ENCODE measurements at regions not wholly inside any gene's neighbourhood (a gene's known extent, or its start where the extent isn't known, plus 50 kb on each side); places are given as distances from the start of the nearest gene placed in this dataset.

DNA sequence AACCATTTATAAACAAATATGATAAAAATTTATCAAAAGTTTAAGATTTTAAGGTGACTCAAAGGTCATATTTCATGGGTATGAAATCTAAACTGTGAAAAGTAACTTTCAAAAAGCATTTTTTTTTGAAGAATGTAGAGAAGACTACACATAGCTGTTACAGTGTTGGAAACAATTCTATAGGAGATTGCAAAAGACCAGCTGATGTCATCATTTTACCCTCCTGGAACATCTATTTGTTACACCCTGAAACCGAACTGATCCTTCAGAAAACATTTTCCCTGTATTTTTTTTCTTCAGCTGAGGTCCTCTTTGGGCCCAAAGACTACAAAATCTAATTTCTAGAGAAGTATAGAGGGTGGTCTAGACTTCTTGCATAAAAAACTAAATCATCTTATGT, 297.5 kb upstream of the FERMT1 start:
- Histone ChIP-seq H3K27ac (ENCODE audit: low read depth, low read length, severe bottlenecking) (no peak overlapping the region), H3K36me3 (ENCODE audit: control insufficient read depth, insufficient read depth, low read length) (no peaks in the 10 kb centered on the region), H3K4me3 (ENCODE audit: extremely low read depth, insufficient read depth, low read length, poor library complexity, severe bottlenecking) (no peak overlapping the region), H3K9me3 (ENCODE audit: control insufficient read depth, low read length) (no peaks in the 10 kb centered on the region), H3K4me1 (ENCODE audit: control insufficient read depth, insufficient read depth, low read length, poor library complexity, severe bottlenecking) (no peaks in the 10 kb centered on the region)
- no CpG with 5 or more reads among the region's 1 CpG for WGBS, 2 experiments (ENCODE audit: insufficient coverage in 2 of 2)

DNA sequence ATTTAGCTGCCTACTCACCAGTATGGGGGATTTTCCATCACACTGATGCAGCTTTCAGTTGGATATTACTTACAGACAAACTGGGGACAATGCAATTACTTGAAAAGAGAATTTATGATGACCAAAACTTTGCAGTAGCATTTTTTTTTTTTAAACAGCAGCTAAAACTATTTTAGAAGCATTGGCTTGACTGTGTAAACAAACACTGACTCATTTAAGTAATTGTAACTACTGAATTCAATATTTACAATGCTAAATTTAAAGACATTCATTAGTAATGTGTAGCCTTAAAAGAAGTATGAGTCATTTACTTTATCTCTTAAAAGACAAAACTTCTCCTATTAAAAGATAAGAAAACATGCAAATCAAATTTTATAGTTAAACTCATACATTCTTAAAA, 295.9 kb upstream of the FERMT1 start:
- no peak overlapping the region for H3K27ac ChIP-seq (ENCODE audit: low read depth, low read length, severe bottlenecking)
- no peaks in the 10 kb centered on the region for H3K9me3 ChIP-seq (ENCODE audit: control insufficient read depth, low read length)
- H3K4me1 ChIP-seq (ENCODE audit: control insufficient read depth, insufficient read depth, low read length, poor library complexity, severe bottlenecking), result no peaks in the 10 kb centered on the region
- no peaks in the 10 kb centered on the region for H3K36me3 ChIP-seq (ENCODE audit: control insufficient read depth, insufficient read depth, low read length)
- H3K4me3 ChIP-seq (ENCODE audit: extremely low read depth, insufficient read depth, low read length, poor library complexity, severe bottlenecking), result no peak overlapping the region

DNA sequence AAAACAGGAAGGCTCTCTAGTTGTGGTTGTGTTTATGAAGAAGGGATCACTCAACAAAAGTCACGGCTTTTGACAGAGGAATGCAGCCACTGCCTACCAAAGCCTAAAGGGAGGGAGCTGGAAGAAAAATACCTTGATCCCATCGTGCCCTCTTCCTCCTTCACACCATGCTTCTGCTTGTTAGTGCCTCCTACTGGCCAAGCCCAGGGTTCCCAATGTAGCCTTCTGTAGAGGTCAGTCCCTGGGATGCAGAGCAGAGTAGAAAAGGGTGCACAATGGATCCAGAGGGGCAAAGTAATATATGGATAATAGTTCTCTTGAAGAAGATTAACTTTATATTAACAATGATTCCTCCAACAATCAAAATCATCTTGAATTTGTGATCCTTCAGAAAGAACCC, 293.5 kb upstream of the FERMT1 start:
- 100% methylated on average over 1 of the region's 2 CpGs; no CpG with 5 or more reads in 1 of the 2 experiments for WGBS, 2 experiments (ENCODE audit: insufficient coverage in 2 of 2)
- no peak overlapping the region for H3K4me3 ChIP-seq (ENCODE audit: extremely low read depth, insufficient read depth, low read length, poor library complexity, severe bottlenecking)
- H3K36me3 ChIP-seq (ENCODE audit: control insufficient read depth, insufficient read depth, low read length), result no peaks in the 10 kb centered on the region
- no peaks in the 10 kb centered on the region for H3K4me1 ChIP-seq (ENCODE audit: control insufficient read depth, insufficient read depth, low read length, poor library complexity, severe bottlenecking)
- no peaks in the 10 kb centered on the region for H3K9me3 ChIP-seq (ENCODE audit: control insufficient read depth, low read length)
- H3K27ac ChIP-seq (ENCODE audit: low read depth, low read length, severe bottlenecking), result no peak overlapping the region

DNA sequence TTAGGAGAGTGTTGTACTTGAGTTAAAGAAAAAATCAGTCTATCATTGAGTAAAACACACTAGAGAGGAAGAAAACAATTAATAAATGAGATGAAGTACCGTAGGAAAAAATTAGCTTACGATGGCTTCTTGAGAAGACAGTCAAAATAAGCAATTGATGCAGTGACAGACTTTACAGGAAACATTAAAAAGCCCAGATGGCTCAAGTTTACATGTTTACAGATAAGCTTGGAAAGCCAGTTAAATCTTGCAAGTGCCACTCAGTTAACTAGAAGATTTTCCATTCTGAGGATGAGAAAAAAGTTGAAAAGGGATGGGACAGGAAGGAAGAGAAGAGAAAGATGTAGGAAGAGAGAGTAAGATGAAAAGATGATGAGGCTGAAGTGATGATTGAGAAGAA, 288.8 kb upstream of the FERMT1 start:
- H3K27ac ChIP-seq (ENCODE audit: low read depth, low read length, severe bottlenecking), result no peak overlapping the region
- H3K4me3 ChIP-seq (ENCODE audit: extremely low read depth, insufficient read depth, low read length, poor library complexity, severe bottlenecking), result no peak overlapping the region
- H3K4me1 ChIP-seq (ENCODE audit: control insufficient read depth, insufficient read depth, low read length, poor library complexity, severe bottlenecking), result no peaks in the 10 kb centered on the region
- no peaks in the 10 kb centered on the region for H3K9me3 ChIP-seq (ENCODE audit: control insufficient read depth, low read length)
- WGBS, 2 experiments (ENCODE audit: insufficient coverage in 2 of 2), result 76 to 83% methylated on average over 2 of the region's 2 CpGs
- no peaks in the 10 kb centered on the region for H3K36me3 ChIP-seq (ENCODE audit: control insufficient read depth, insufficient read depth, low read length)

DNA sequence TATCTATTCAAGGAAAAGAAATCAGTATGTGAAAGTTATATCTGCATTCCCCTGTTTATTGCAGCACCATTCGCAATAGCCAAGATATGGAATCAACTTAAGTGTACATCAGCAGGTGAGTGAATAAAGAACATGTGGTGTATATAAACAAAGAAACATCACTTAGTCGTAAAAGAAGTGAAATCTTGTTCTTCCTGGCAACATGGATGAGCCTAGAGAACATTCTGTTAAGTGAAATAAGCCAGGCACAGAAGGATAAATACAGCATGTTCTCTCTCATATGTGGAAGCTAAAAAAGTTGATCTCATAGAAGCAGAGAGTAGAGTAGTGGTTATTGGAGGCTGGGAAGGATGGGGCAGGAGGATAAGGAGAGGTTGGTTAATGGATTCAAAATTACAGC, 287.9 kb upstream of the FERMT1 start:
- WGBS, 2 experiments (ENCODE audit: insufficient coverage in 2 of 2), result 82 to 90% methylated on average over 1 of the region's 2 CpGs
- Histone ChIP-seq H3K27ac (ENCODE audit: low read depth, low read length, severe bottlenecking) (no peak overlapping the region), H3K4me1 (ENCODE audit: control insufficient read depth, insufficient read depth, low read length, poor library complexity, severe bottlenecking) (no peaks in the 10 kb centered on the region), H3K9me3 (ENCODE audit: control insufficient read depth, low read length) (no peaks in the 10 kb centered on the region), H3K36me3 (ENCODE audit: control insufficient read depth, insufficient read depth, low read length) (no peaks in the 10 kb centered on the region), H3K4me3 (ENCODE audit: extremely low read depth, insufficient read depth, low read length, poor library complexity, severe bottlenecking) (no peak overlapping the region)

DNA sequence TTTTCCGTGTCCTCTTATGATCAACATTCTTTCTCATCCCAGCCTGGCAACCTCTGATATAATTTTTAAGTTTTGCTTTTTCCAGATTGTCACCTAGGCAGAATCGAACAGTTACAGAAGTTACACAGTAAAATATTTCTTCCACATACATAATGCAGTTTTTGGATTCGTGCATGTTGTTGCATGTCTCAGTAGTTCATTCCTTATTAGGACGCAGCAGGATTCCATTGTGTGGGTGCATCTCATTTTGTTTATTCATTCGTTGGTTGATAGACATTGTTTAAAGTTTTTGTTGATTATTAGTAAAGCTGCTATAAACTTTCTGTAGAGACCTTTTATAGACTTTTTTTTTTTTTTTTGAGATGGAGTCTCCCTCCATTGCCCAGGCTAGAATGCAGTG, 284.3 kb upstream of the FERMT1 start:
- H3K4me3 ChIP-seq (ENCODE audit: extremely low read depth, insufficient read depth, low read length, poor library complexity, severe bottlenecking), result no peak overlapping the region
- no peaks in the 10 kb centered on the region for H3K36me3 ChIP-seq (ENCODE audit: control insufficient read depth, insufficient read depth, low read length)
- H3K27ac ChIP-seq (ENCODE audit: low read depth, low read length, severe bottlenecking), result no peak overlapping the region
- H3K9me3 ChIP-seq (ENCODE audit: control insufficient read depth, low read length), result no peaks in the 10 kb centered on the region
- no peaks in the 10 kb centered on the region for H3K4me1 ChIP-seq (ENCODE audit: control insufficient read depth, insufficient read depth, low read length, poor library complexity, severe bottlenecking)
- WGBS, 2 experiments (ENCODE audit: insufficient coverage in 2 of 2), result 82 to 100% methylated on average over 2 to 5 of the region's 5 CpGs

DNA sequence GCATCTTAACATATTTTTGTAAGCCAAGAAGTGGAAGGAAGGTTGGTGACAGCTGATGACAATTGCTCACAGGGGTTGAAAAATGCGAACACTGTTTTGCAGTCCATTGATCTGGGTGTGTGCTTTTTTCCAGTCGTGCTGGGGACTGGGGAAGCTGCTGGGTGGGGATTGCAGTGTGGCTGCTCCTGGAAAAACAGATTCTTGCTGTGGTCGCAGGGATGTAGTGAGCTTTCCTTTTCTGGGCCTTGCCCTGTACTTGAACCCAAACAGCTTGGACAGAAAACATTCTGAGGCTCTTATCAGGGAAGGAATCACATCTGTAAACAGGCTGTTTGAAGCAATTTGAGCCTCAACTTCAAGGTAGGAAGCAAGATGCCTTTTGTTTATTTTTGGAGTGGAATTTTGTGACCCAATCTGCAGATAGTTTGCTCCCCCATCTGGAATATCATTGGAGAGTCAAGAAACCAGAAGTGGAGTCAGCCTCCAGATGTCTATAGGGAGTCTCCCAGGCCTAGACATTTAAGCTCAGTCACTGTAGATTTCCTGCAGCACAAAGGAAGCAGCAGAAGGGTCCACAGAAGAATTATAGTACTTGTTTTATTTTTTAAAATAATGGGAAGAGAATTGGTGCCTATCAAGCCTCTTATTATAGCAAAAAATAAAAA, 279.2 kb upstream of the FERMT1 start:
- Histone ChIP-seq H3K4me3 (ENCODE audit: extremely low read depth, insufficient read depth, low read length, poor library complexity, severe bottlenecking) (no peak overlapping the region), H3K27ac (ENCODE audit: low read depth, low read length, severe bottlenecking) (no peak overlapping the region), H3K9me3 (ENCODE audit: control insufficient read depth, low read length) (no peaks in the 10 kb centered on the region), H3K4me1 (ENCODE audit: control insufficient read depth, insufficient read depth, low read length, poor library complexity, severe bottlenecking) (no peaks in the 10 kb centered on the region), H3K36me3 (ENCODE audit: control insufficient read depth, insufficient read depth, low read length) (no peaks in the 10 kb centered on the region)
- 74 to 84% methylated on average over 3 of the region's 3 CpGs for WGBS, 2 experiments (ENCODE audit: insufficient coverage in 2 of 2)

DNA sequence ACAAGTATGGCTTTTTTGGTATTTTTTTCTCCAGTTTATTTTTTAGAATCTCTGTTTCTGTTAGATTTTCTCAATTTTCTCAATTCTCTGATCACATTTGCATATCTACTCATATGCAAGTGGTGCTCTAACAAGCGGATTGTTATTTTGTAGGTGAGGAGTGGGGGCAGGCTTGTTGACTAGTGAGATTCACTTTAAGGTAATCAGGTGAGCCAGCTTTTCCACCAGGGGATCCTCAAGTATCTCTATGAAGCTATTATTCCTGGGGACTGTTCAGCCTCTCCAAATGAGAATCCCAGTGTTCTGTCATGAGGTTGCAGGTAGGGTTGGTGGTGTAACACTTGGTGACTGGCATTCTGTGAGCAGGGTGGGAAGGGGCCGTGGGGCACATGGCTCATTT, 274.3 kb upstream of the FERMT1 start:
- Histone ChIP-seq H3K4me3 (ENCODE audit: extremely low read depth, insufficient read depth, low read length, poor library complexity, severe bottlenecking) (no peak overlapping the region), H3K27ac (ENCODE audit: low read depth, low read length, severe bottlenecking) (no peak overlapping the region), H3K36me3 (ENCODE audit: control insufficient read depth, insufficient read depth, low read length) (no peaks in the 10 kb centered on the region), H3K9me3 (ENCODE audit: control insufficient read depth, low read length) (no peaks in the 10 kb centered on the region), H3K4me1 (ENCODE audit: control insufficient read depth, insufficient read depth, low read length, poor library complexity, severe bottlenecking) (no peaks in the 10 kb centered on the region)
- WGBS, 2 experiments (ENCODE audit: insufficient coverage in 2 of 2), result 67% methylated on average over 1 of the region's 2 CpGs; no CpG with 5 or more reads in 1 of the 2 experiments

DNA sequence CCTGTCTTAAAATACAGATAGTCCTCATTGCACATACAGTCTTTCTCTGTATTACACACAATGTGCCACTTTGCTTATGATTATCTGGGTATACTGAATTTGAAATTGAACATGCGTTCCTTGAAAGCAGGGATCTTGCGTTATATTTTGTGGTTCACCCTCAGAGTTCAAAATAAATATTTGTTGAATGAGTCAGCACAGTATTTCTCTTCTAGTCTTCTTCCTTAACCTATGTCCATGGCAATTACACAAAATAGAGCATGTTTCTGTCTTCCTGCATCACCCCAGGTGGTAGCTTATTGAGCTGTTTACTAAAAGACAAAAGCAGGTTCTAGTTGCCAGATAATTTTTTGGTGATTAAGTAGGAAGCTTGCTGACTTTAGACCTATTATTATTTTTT, 272.9 kb upstream of the FERMT1 start:
- Histone ChIP-seq H3K27ac (ENCODE audit: low read depth, low read length, severe bottlenecking) (peak overlapping the region; percentile 19), H3K9me3 (ENCODE audit: control insufficient read depth, low read length) (no peaks in the 10 kb centered on the region), H3K36me3 (ENCODE audit: control insufficient read depth, insufficient read depth, low read length) (no peaks in the 10 kb centered on the region), H3K4me3 (ENCODE audit: extremely low read depth, insufficient read depth, low read length, poor library complexity, severe bottlenecking) (no peak overlapping the region), H3K4me1 (ENCODE audit: control insufficient read depth, insufficient read depth, low read length, poor library complexity, severe bottlenecking) (no peaks in the 10 kb centered on the region)
- no CpG with 5 or more reads among the region's 2 CpGs for WGBS, 2 experiments (ENCODE audit: insufficient coverage in 2 of 2)

DNA sequence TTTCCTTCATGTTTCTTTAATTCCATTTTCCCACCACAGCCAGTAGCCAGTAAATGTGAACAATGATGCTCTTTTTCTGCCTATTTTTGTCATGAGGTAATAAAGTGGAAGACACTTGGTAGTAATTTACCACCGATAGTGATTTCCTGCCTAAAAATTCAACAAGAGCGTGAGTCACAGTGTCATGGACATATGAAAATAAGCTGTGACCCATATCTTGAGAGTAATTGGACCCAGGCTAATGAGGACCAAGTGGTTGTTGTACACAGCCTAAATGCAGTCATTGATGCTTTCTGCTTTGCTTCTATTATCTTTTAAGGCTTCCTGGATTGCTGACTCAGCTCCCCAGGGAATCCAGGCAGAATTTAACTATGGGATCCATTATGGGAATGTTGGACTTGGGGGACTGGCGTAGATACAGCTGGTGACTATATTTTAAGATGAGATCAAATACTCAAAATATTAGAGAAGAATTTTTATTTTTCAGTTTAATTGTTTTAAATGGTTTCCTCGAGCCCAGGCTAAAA, 265.9 kb upstream of the FERMT1 start:
- WGBS, 2 experiments (ENCODE audit: insufficient coverage in 2 of 2), result 97 to 100% methylated on average over 2 of the region's 4 CpGs

DNA sequence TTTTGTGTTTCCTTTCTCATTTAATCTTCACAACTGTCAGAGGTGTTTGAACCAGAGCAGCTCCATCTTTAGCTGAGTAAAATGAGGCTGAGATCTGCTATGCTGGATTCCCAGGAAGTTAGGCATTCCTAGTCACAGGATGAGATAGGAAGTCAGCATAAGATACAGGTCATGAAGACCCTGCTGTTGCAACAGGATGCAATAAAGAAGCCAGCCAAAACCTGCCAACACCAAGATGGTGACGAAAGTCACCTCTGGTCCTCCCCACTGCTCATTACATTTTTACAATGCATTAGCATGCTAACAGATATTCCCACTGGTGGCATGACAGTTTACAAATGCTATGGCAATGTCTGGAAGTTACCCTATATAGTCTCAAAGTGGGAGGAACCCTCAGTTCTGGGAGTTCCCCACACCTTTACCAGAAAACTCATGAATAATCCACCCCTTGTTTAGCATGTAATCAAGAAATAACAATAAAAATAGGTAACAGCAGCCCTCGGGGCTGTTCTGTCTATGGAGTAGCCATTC, 262.2 kb upstream of the FERMT1 start:
- H3K27ac ChIP-seq (ENCODE audit: low read depth, low read length, severe bottlenecking), result no peak overlapping the region
- H3K36me3 ChIP-seq (ENCODE audit: control insufficient read depth, insufficient read depth, low read length), result no peaks in the 10 kb centered on the region
- 88 to 100% methylated on average over 1 to 2 of the region's 2 CpGs for WGBS, 2 experiments (ENCODE audit: insufficient coverage in 2 of 2)
- no peaks in the 10 kb centered on the region for H3K9me3 ChIP-seq (ENCODE audit: control insufficient read depth, low read length)
- H3K4me3 ChIP-seq (ENCODE audit: extremely low read depth, insufficient read depth, low read length, poor library complexity, severe bottlenecking), result no peak overlapping the region
- H3K4me1 ChIP-seq (ENCODE audit: control insufficient read depth, insufficient read depth, low read length, poor library complexity, severe bottlenecking), result peaks cover 8% of the 10 kb centered on the region

More for the DNA sequence above, 265.9 kb upstream of the FERMT1 start:
- no peak overlapping the region for H3K27ac ChIP-seq (ENCODE audit: low read depth, low read length, severe bottlenecking)
- no peaks in the 10 kb centered on the region for H3K36me3 ChIP-seq (ENCODE audit: control insufficient read depth, insufficient read depth, low read length)
- no peaks in the 10 kb centered on the region for H3K9me3 ChIP-seq (ENCODE audit: control insufficient read depth, low read length)
- H3K4me3 ChIP-seq (ENCODE audit: extremely low read depth, insufficient read depth, low read length, poor library complexity, severe bottlenecking), result no peak overlapping the region
- H3K4me1 ChIP-seq (ENCODE audit: control insufficient read depth, insufficient read depth, low read length, poor library complexity, severe bottlenecking), result no peaks in the 10 kb centered on the region

Data from mesodermal cell (in vitro differentiated cells).